Endothelial cell of umbilical vein (primary cell): ENCODE measurements at regions not wholly inside any gene's neighbourhood (a gene's known extent, or its start where the extent isn't known, plus 50 kb on each side); places are given as distances from the start of the nearest gene placed in this dataset.

ENCODE experiments used
- BruUV-seq: library from RNA; stranded (reverse); fragments of 400-500 nt; replicated peaks from 2 replicates; lab custom pipeline; 2021; lab: Mats Ljungman, UMichigan
- CTCF ChIA-PET: fragments of 300-600, 350-600 bp; sonication (Branson Sonifier 250); formaldehyde crosslinking; loops from one replicate; lab custom pipeline; 2021; ENCODE audit warnings: antibody characterized with exemption, inconsistent platforms; lab: Charles Lee
- POLR2A ChIA-PET: fragments of 300-600, 350-600 bp; sonication (Branson Sonifier 250); formaldehyde crosslinking; loops from one replicate; lab custom pipeline; 2021; ENCODE audit warnings: antibody characterized with exemption, inconsistent platforms; lab: Charles Lee
- DNase-seq: peaks from one replicate; pipeline ENCODE4 v3.0.0-alpha.2; 2011; ENCODE audit warnings: low read depth, low spot score
- FAIRE-seq: peaks from 2 replicates; lab custom pipeline; 2011; peaks lifted over from hg19 to GRCh38; lab: Jason Lieb, UNC
- H2AFZ ChIP-seq: 2 replicates; pipeline ENCODE4 v1.6.0; 2012; ENCODE audit warnings: low read depth, low read length, control low read depth, inconsistent platforms
- H3K27ac ChIP-seq: 2 replicates; pipeline ENCODE4 v1.5.1; 2011; ENCODE audit warnings: low read depth, mild to moderate bottlenecking, control low read depth, low read length, moderate library complexity; ENCODE audit not compliant: insufficient read depth
- H3K27me3 ChIP-seq, 2 experiments: 2 replicates each; pipeline versions ENCODE4 v1.6.0 to v1.6.1; 2011; ENCODE audit warnings: low read length in 2 of 2, mixed read lengths in 1 of 2; ENCODE audit not compliant: control insufficient read depth in 2 of 2, insufficient read depth in 2 of 2
- H3K36me3 ChIP-seq, 2 experiments: 2 replicates in 1 of 2; 3 replicates in 1 of 2; pipeline ENCODE4 v1.5.1; 2011; ENCODE audit warnings: low read length in 2 of 2, mild to moderate bottlenecking in 1 of 2, moderate library complexity in 1 of 2; ENCODE audit not compliant: control insufficient read depth in 2 of 2, insufficient read depth in 2 of 2; ENCODE audit errors: extremely low read depth in 1 of 2
- H3K4me1 ChIP-seq: 3 replicates; pipeline ENCODE4 v1.5.1; 2011; ENCODE audit warnings: mild to moderate bottlenecking, low read length; ENCODE audit not compliant: control insufficient read depth, insufficient read depth; ENCODE audit errors: extremely low read depth
- H3K4me2 ChIP-seq: 2 replicates; pipeline ENCODE4 v1.6.1; 2011; ENCODE audit warnings: low read length, control low read depth, mixed read lengths; ENCODE audit not compliant: insufficient read depth
- H3K4me3 ChIP-seq, 3 experiments: fragments of 200-600 bp in 1 of 3; sonication (generic), shearing (Covaris generic) in 1 of 3; replicated peaks in 1 of 3; 2 replicates each; pipeline ENCODE4 v1.5.1; 2011 to 2016; ENCODE audit warnings: control low read depth in 3 of 3, low read length in 3 of 3, mild to moderate bottlenecking in 2 of 3, inconsistent platforms in 1 of 3, low read depth in 1 of 3, moderate library complexity in 1 of 3; ENCODE audit not compliant: insufficient read depth in 1 of 3
- H3K79me2 ChIP-seq: 2 replicates; pipeline ENCODE4 v1.6.0; 2012; ENCODE audit warnings: low read length, inconsistent platforms; ENCODE audit not compliant: control insufficient read depth, insufficient read depth
- H3K9ac ChIP-seq: replicated peaks from 2 replicates; pipeline ENCODE3; 2011; ENCODE audit warnings: low read length, control low read depth; ENCODE audit not compliant: insufficient read depth; ENCODE audit errors: extremely low read depth
- H3K9me1 ChIP-seq: replicated peaks from 3 replicates; pipeline ENCODE4 v1.6.0; 2011; ENCODE audit warnings: mild to moderate bottlenecking, low read length; ENCODE audit not compliant: control insufficient read depth, insufficient read depth; ENCODE audit errors: extremely low read depth
- H3K9me3 ChIP-seq: replicated peaks from 2 replicates; pipeline ENCODE4 v1.5.1; 2012; ENCODE audit warnings: low read length, inconsistent platforms; ENCODE audit not compliant: control insufficient read depth, insufficient read depth
- H4K20me1 ChIP-seq: replicated peaks from 2 replicates; pipeline ENCODE3; 2011; ENCODE audit warnings: mild to moderate bottlenecking, low read length; ENCODE audit not compliant: control insufficient read depth, insufficient read depth; ENCODE audit errors: extremely low read depth
- FOS ChIP-seq: IDR thresholded peaks from 2 replicates; pipeline ENCODE4 v1.6.1; 2011; ENCODE audit warnings: mild to moderate bottlenecking, low read length, moderate library complexity, borderline replicate concordance; ENCODE audit not compliant: insufficient read depth
- GATA2 ChIP-seq: IDR thresholded peaks from 2 replicates; pipeline ENCODE4 v1.7.0; 2011; ENCODE audit warnings: low read depth, mild to moderate bottlenecking, moderate library complexity, mixed read lengths, low read length; ENCODE audit not compliant: insufficient read length, insufficient read depth
- JUN ChIP-seq: IDR thresholded peaks from 2 replicates; pipeline ENCODE4 v1.6.1; 2011; ENCODE audit warnings: borderline replicate concordance, low read depth; ENCODE audit not compliant: insufficient read length, insufficient read depth
- MYC ChIP-seq: IDR thresholded peaks from one replicate; pipeline ENCODE4 v1.6.1; 2011; ENCODE audit warnings: mild to moderate bottlenecking, low read depth, low read length
- POLR2A ChIP-seq: IDR thresholded peaks from 2 replicates; pipeline ENCODE4 v1.6.1; 2012; ENCODE audit warnings: low read depth, mild to moderate bottlenecking, control low read depth, low read length
- POLR2AphosphoS5 ChIP-seq: IDR thresholded peaks from 2 replicates; pipeline ENCODE4 v1.6.1; 2012; ENCODE audit warnings: low read depth, mild to moderate bottlenecking, control low read depth, low read length, moderate library complexity; ENCODE audit not compliant: insufficient read depth
- dilution Hi-C: fragments of 300-500 bp; cut with MboI; formaldehyde crosslinking; loops from one replicate; pipeline ENCODE4 v1.15.0; 2019; ENCODE audit warnings: low sequenced_read_pairs; ENCODE audit not compliant: extremely low pct_ligation_motif_present
- intact Hi-C: fragments of 100-400 bp; cut with micrococcal nuclease; formaldehyde crosslinking; loops from one replicate; pipeline ENCODE4 v1.10.0; 2022
- TF ChIP-seq, protein P1 (sequence below): IDR thresholded peaks from 2 replicates; pipeline ENCODE4 v1.6.1; 2011; ENCODE audit not compliant: insufficient read depth, insufficient read length
- TF ChIP-seq, protein P2 (sequence below), 2 donors: IDR thresholded peaks; 1 replicate in 1 of 2; 2 replicates in 1 of 2; pipeline ENCODE4 v1.5.1; 2011; ENCODE audit warnings: low read length in 2 of 2, mild to moderate bottlenecking in 2 of 2, moderate library complexity in 2 of 2, control low read depth in 1 of 2, inconsistent platforms in 1 of 2, low read depth in 1 of 2; ENCODE audit not compliant: insufficient read depth in 1 of 2; ENCODE audit errors: extremely low read depth in 1 of 2

DNA sequence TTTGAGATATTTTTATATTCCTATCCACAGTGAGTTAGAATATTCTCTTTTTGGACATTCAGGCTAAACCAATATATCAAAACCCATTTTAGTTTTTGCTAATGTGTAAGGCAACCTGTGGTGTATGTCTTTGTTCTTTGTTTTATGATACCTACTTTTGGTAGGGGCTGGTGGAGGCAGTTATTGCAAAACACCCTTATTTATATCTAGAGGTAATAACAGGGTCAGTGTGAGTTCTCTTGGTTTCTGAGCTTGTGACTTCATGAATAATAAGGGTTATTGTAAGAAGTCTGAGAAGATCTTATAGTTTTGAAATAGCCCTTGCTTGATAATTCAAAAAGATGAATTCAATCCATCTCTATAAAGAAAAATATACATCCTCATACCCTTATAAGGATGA, 235.1 kb upstream of the LRIG3 start:
- Histone ChIP-seq H2AFZ (no peak overlapping the region), H3K4me1 (no peaks in the 10 kb centered on the region), H4K20me1 (no peaks in the 10 kb centered on the region), H3K36me3 (no peaks in the 10 kb centered on the region), H3K4me3 (no peak overlapping the region), H3K27ac (no peak overlapping the region), H3K9ac (no peak overlapping the region), H3K79me2 (no peaks in the 10 kb centered on the region), H3K9me1 (no peaks in the 10 kb centered on the region), H3K4me2 (no peak overlapping the region), H3K27me3 (peaks cover 0 to 2% of the 10 kb centered on the region in 2 experiments), H3K9me3 (no peaks in the 10 kb centered on the region)
- ChIA-PET CTCF (no interaction called here), POLR2A (no interaction called here)
- TF ChIP-seq MYC (no peak), POLR2A (no peak), FOS (no peak)
- TF ChIP-seq, protein P1, sequence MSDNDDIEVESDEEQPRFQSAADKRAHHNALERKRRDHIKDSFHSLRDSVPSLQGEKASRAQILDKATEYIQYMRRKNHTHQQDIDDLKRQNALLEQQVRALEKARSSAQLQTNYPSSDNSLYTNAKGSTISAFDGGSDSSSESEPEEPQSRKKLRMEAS, result no peak
- TF ChIP-seq, protein P2, sequence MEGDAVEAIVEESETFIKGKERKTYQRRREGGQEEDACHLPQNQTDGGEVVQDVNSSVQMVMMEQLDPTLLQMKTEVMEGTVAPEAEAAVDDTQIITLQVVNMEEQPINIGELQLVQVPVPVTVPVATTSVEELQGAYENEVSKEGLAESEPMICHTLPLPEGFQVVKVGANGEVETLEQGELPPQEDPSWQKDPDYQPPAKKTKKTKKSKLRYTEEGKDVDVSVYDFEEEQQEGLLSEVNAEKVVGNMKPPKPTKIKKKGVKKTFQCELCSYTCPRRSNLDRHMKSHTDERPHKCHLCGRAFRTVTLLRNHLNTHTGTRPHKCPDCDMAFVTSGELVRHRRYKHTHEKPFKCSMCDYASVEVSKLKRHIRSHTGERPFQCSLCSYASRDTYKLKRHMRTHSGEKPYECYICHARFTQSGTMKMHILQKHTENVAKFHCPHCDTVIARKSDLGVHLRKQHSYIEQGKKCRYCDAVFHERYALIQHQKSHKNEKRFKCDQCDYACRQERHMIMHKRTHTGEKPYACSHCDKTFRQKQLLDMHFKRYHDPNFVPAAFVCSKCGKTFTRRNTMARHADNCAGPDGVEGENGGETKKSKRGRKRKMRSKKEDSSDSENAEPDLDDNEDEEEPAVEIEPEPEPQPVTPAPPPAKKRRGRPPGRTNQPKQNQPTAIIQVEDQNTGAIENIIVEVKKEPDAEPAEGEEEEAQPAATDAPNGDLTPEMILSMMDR (IDR thresholded peaks at IDR 0.05; ENCODE audit: extremely low read depth in 1 of 2, insufficient read depth in 1 of 2, low read depth in 1 of 2, low read length in 2 of 2), result no peak
- intact Hi-C loops, result loop anchor here (10.0 kb wide), 1 partner anchor 271 kb away; no protein-coding TSS in a partner anchor
- no TSS peak for BruUV-seq
- DNase-seq, result no peak
- dilution Hi-C loops, result no loop called here
- FAIRE-seq, result no peak

DNA sequence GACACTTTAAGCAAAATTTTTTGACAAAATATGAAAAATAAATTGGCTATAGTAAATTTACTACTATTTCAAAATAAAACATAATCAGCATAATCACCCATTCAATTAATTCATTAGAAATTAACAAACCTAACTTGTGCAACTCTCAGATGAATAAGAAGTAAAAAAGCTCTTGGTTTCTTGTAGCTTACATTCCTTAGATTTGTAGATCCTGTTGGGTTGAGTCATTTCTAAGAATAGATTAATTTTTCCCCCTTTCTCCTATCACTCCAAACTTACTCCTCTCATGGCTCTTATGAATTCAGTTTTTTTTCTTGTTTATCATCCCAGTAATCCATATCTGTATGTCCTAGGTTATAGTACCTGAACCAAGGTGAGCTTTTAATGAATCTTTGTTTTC, 230.9 kb upstream of the LRIG3 start:
- H4K20me1 ChIP-seq, result no peaks in the 10 kb centered on the region
- no peaks in the 10 kb centered on the region for H3K36me3 ChIP-seq
- dilution Hi-C loops (no loop called here), intact Hi-C loops (loop anchor here (10.0 kb wide), 1 partner anchor 266 kb away; no protein-coding TSS in a partner anchor)
- POLR2A ChIA-PET, result no interaction called here
- no peak overlapping the region for H3K4me3 ChIP-seq
- H3K27me3 ChIP-seq, result peaks cover 0 to 2% of the 10 kb centered on the region in 2 experiments
- no peak overlapping the region for H2AFZ ChIP-seq
- no peaks in the 10 kb centered on the region for H3K9me3 ChIP-seq
- FAIRE-seq (no peak), DNase-seq (no peak)
- no peaks in the 10 kb centered on the region for H3K79me2 ChIP-seq
- no peaks in the 10 kb centered on the region for H3K9me1 ChIP-seq
- no peak overlapping the region for H3K27ac ChIP-seq
- H3K4me2 ChIP-seq, result no peak overlapping the region
- CTCF ChIA-PET, result interaction anchor here (1.0 to 5.9 kb wide), 6 partner anchors 13 to 1168 kb away, joined by 3 to 171 read pairs (median 48); no protein-coding TSS in a partner anchor
- no TSS peak for BruUV-seq
- TF ChIP-seq MYC (no peak), POLR2AphosphoS5 (no peak), GATA2 (no peak), JUN (no peak)
- TF ChIP-seq, protein P1, result no peak
- TF ChIP-seq, protein P2 (IDR thresholded peaks at IDR 0.05; ENCODE audit: extremely low read depth in 1 of 2, insufficient read depth in 1 of 2, low read depth in 1 of 2, low read length in 2 of 2), result no peak
- H3K4me1 ChIP-seq, result no peaks in the 10 kb centered on the region
- no peak overlapping the region for H3K9ac ChIP-seq
